ENCODE measurements at regions not wholly inside any gene's neighbourhood (a gene's known extent, or its start where the extent isn't known, plus 50 kb on each side); places are given as distances from the start of the nearest gene placed in this dataset.
A peak's percentile ranks its signal among the peaks of the same experiment; 100 is the strongest.

DNA sequence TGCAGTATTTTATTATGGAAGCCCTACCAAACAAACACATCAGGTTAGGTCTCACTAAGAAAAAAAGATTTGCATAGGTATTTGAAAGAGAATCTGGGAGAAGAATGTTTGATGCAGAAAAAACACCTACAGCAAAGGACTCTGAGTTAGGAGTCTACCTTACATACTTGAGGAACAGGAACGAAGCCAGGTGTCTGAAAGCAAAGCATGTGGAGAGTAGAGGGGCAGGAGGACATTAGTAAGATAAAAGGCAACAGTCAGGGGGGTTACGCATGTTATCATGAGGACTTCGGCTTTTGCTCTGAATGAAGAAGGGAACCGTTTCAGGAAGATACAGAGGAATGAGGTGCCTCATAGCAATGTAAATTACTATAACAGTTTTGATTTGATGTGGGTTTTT is 87.9 kb upstream of the PTER start:
- Mint-ChIP-seq H3K9me3 (no peaks in the 10 kb centered on the region), H3K27ac (no peak overlapping the region), H3K4me1 (ENCODE audit: unreplicated experiment) (no peaks in the 10 kb centered on the region), H3K36me3 (no peaks in the 10 kb centered on the region), H3K4me3 (no peak overlapping the region), H3K27me3 (no peaks in the 10 kb centered on the region)
- TF ChIP-seq, protein P1, sequence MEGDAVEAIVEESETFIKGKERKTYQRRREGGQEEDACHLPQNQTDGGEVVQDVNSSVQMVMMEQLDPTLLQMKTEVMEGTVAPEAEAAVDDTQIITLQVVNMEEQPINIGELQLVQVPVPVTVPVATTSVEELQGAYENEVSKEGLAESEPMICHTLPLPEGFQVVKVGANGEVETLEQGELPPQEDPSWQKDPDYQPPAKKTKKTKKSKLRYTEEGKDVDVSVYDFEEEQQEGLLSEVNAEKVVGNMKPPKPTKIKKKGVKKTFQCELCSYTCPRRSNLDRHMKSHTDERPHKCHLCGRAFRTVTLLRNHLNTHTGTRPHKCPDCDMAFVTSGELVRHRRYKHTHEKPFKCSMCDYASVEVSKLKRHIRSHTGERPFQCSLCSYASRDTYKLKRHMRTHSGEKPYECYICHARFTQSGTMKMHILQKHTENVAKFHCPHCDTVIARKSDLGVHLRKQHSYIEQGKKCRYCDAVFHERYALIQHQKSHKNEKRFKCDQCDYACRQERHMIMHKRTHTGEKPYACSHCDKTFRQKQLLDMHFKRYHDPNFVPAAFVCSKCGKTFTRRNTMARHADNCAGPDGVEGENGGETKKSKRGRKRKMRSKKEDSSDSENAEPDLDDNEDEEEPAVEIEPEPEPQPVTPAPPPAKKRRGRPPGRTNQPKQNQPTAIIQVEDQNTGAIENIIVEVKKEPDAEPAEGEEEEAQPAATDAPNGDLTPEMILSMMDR (conservative IDR thresholded peaks at IDR 0.05), result no peak
- DNase-seq (ENCODE audit: extremely low spot score, unreplicated experiment), result no peak

GRCh38 chr10:16352146-16352545 is 84.7 kb upstream of the PTER start:
- TF ChIP-seq, protein P1 (conservative IDR thresholded peaks at IDR 0.05), result no peak
- Mint-ChIP-seq H3K4me1 (ENCODE audit: unreplicated experiment) (no peaks in the 10 kb centered on the region), H3K36me3 (no peaks in the 10 kb centered on the region), H3K9me3 (no peaks in the 10 kb centered on the region), H3K27ac (no peak overlapping the region), H3K4me3 (no peak overlapping the region), H3K27me3 (no peaks in the 10 kb centered on the region)
- DNase-seq (ENCODE audit: extremely low spot score, unreplicated experiment), result no peak

- peaks cover 4% of the 10 kb centered on the region for H3K9me3 Mint-ChIP-seq
- no peaks in the 10 kb centered on the region for H3K4me1 Mint-ChIP-seq (ENCODE audit: unreplicated experiment)
- H3K27me3 Mint-ChIP-seq, result no peaks in the 10 kb centered on the region
- H3K4me3 Mint-ChIP-seq, result no peak overlapping the region
- peak overlapping the region; percentile 3 for H3K27ac Mint-ChIP-seq
- TF ChIP-seq, protein P1 (conservative IDR thresholded peaks at IDR 0.05), result no peak
- H3K36me3 Mint-ChIP-seq, result no peaks in the 10 kb centered on the region
- no peak for DNase-seq (ENCODE audit: extremely low spot score, unreplicated experiment)
Observed at GRCh38 chr10:16360001-16360400, 76.8 kb upstream of the PTER start.

- H3K4me1 Mint-ChIP-seq (ENCODE audit: unreplicated experiment), result no peaks in the 10 kb centered on the region
- TF ChIP-seq, protein P1 (conservative IDR thresholded peaks at IDR 0.05), result no peak
- H3K9me3 Mint-ChIP-seq, result peaks cover 4% of the 10 kb centered on the region
- no peak overlapping the region for H3K4me3 Mint-ChIP-seq
- no peak overlapping the region for H3K27ac Mint-ChIP-seq
- no peak for DNase-seq (ENCODE audit: extremely low spot score, unreplicated experiment)
- no peaks in the 10 kb centered on the region for H3K36me3 Mint-ChIP-seq
- H3K27me3 Mint-ChIP-seq, result no peaks in the 10 kb centered on the region
Observed at GRCh38 chr10:16360425-16360824, 76.4 kb upstream of the PTER start.

GRCh38 chr10:16361086-16361485 is 75.7 kb upstream of the PTER start:
- Mint-ChIP-seq H3K9me3 (peaks cover 4% of the 10 kb centered on the region), H3K4me1 (ENCODE audit: unreplicated experiment) (no peaks in the 10 kb centered on the region)

More at GRCh38 chr10:16361086-16361485, 75.7 kb upstream of the PTER start:
- TF ChIP-seq, protein P1 (conservative IDR thresholded peaks at IDR 0.05), result no peak
- no peak for DNase-seq (ENCODE audit: extremely low spot score, unreplicated experiment)
- H3K27ac Mint-ChIP-seq, result no peak overlapping the region
- H3K36me3 Mint-ChIP-seq, result no peaks in the 10 kb centered on the region
- H3K27me3 Mint-ChIP-seq, result no peaks in the 10 kb centered on the region
- H3K4me3 Mint-ChIP-seq, result no peak overlapping the region
